Suprapubic skin (tissue), 4 donors: ENCODE measurements at regions not wholly inside any gene's neighbourhood (a gene's known extent, or its start where the extent isn't known, plus 50 kb on each side); places are given as distances from the start of the nearest gene placed in this dataset.
"Not testable (repeated sequence)": the region's sequence is repeated elsewhere in the genome, so short reads cannot be mapped to it uniquely, and the experiment has no call there.

Source experiments
- DNase-seq, 2 donors: peaks; one replicate each; pipeline ENCODE4 v3.0.0-alpha.2; 2019; ENCODE audit warnings: low spot score in 2 of 2
- H3K27ac ChIP-seq: fragments of 200-600 bp; sonication (generic); one replicate; pipeline ENCODE4 v1.5.1; 2019
- H3K27me3 ChIP-seq: fragments of 200-600 bp; sonication (generic); one replicate; pipeline ENCODE4 v1.5.1; 2019
- H3K36me3 ChIP-seq: fragments of 200-600 bp; sonication (generic); one replicate; pipeline ENCODE4 v1.5.1; 2019
- H3K4me1 ChIP-seq: fragments of 200-600 bp; sonication (generic); one replicate; pipeline ENCODE4 v1.5.1; 2019
- H3K4me3 ChIP-seq: fragments of 200-600 bp; sonication (generic); one replicate; pipeline ENCODE4 v1.5.1; 2019; ENCODE audit warnings: mild to moderate bottlenecking
- H3K9me3 ChIP-seq: fragments of 200-600 bp; sonication (generic); one replicate; pipeline ENCODE4 v1.5.1; 2019
- EP300 ChIP-seq: sonication (generic); formaldehyde crosslinking; IDR thresholded peaks from one replicate; pipeline ENCODE4 v1.6.1; 2017; ENCODE audit warnings: antibody characterized with exemption
- POLR2A ChIP-seq, 2 donors: fragments of 450-650 bp; IDR thresholded peaks; one replicate each; pipeline ENCODE4 v1.6.1; 2017; ENCODE audit warnings: antibody characterized with exemption in 2 of 2, mild to moderate bottlenecking in 2 of 2, moderate library complexity in 2 of 2
- POLR2AphosphoS5 ChIP-seq, 3 donors: sonication (generic); formaldehyde crosslinking; IDR thresholded peaks; one replicate each; pipeline ENCODE4 v1.6.1; 2017; ENCODE audit warnings: antibody characterized with exemption in 3 of 3
- WGBS: methylation state at CpG from one replicate; pipeline ENCODE4 v1.1.5; 2018; 5-methylcytosine and 5-hydroxymethylcytosine counted together
- TF ChIP-seq, protein P1 (sequence below), 2 donors: fragments of 200-600 bp in 1 of 2; fragments of 450-650 bp in 1 of 2; sonication (generic) in 1 of 2; IDR thresholded peaks; one replicate each; pipeline ENCODE4 v1.5.1; 2016 to 2019; ENCODE audit warnings: antibody characterized with exemption in 2 of 2, mild to moderate bottlenecking in 1 of 2, moderate library complexity in 1 of 2

DNA sequence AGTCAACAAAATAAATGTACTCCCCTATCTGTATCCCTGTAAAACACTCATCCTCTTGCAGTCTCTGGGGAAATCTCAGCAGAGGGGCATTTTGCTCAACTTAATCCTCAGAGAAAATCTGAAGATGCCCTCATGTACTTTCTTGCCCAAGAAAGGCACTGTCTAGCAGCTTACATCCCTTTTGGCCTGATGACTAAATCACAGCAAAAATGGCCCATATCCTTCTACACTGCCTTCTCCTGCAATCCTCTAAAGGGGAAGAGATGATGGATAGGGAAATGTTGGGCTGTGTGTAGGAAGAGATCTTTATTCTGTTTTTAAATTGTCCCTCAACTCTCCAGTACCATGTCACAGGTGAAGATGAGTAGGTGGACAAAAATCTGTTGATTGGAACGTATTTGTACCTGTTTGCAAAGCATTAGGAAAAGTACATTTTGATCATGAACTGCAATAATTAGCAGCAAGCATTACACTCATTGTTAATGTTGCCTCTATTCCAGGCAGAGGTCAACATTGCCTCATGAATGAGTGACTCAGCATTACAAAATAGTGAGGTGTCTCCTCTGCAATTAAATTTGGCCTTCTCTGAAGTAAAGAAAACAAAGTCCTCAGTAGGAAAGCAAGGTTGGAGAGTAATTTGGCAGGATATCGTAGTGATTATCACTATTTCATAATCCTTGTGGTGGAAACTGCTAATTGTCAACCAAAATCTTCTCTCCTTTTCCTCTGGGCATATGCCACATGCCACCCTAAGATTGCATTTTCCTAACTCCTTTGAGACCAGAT lies 172.4 kb upstream of the CAND1 start:
- DNase-seq = no peak
- Histone ChIP-seq H3K36me3 (no peaks in the 10 kb centered on the region), H3K9me3 (no peaks in the 10 kb centered on the region), H3K27me3 (no peaks in the 10 kb centered on the region), H3K4me1 (peaks cover 2% of the 10 kb centered on the region), H3K4me3 (no peak overlapping the region), H3K27ac (peak overlapping the region; percentile 12)
- no peak for TF ChIP-seq EP300
- TF ChIP-seq POLR2AphosphoS5 (IDR thresholded peaks at IDR 0.05) = peak in 1 of 3 donors; percentile 27
- TF ChIP-seq, protein P1, sequence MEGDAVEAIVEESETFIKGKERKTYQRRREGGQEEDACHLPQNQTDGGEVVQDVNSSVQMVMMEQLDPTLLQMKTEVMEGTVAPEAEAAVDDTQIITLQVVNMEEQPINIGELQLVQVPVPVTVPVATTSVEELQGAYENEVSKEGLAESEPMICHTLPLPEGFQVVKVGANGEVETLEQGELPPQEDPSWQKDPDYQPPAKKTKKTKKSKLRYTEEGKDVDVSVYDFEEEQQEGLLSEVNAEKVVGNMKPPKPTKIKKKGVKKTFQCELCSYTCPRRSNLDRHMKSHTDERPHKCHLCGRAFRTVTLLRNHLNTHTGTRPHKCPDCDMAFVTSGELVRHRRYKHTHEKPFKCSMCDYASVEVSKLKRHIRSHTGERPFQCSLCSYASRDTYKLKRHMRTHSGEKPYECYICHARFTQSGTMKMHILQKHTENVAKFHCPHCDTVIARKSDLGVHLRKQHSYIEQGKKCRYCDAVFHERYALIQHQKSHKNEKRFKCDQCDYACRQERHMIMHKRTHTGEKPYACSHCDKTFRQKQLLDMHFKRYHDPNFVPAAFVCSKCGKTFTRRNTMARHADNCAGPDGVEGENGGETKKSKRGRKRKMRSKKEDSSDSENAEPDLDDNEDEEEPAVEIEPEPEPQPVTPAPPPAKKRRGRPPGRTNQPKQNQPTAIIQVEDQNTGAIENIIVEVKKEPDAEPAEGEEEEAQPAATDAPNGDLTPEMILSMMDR (IDR thresholded peaks at IDR 0.05) = no peak
- WGBS = 61% methylated on average over 2 of the region's 2 CpGs

GRCh38 chr12:67099858-67100257 lies 169.3 kb upstream of the CAND1 start:
- DNase-seq = no peak
- no peaks in the 10 kb centered on the region for H3K4me1 ChIP-seq
- H3K27ac ChIP-seq = no peak overlapping the region
- no peak overlapping the region for H3K4me3 ChIP-seq
- no peaks in the 10 kb centered on the region for H3K36me3 ChIP-seq
- 77% methylated on average over 3 of the region's 3 CpGs for WGBS
- TF ChIP-seq EP300 = no peak
- TF ChIP-seq, protein P1 (IDR thresholded peaks at IDR 0.05) = no peak
- no peak for TF ChIP-seq POLR2AphosphoS5 (IDR thresholded peaks at IDR 0.05)
- no peak for TF ChIP-seq POLR2A (IDR thresholded peaks at IDR 0.05)
- no peaks in the 10 kb centered on the region for H3K27me3 ChIP-seq
- H3K9me3 ChIP-seq = no peaks in the 10 kb centered on the region

DNA sequence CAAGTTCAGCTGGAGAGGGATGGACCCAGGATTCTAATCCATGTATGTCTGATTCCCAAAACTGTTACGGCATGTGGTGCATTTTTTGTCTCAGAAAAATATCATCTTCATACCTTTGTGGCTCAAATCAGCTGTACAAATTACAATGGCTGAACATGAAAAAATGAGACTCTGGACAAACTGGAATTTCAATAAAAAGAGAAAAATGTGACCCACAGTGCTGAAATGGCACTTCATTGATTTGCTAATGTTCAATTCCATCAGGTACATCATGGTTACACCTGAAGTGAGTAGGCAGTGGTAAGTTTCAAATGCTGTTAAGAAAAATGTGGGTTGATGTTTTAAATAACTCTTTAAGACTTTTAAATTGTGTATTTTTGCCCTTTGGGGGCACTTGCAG lies 165.6 kb upstream of the CAND1 start:
- Histone ChIP-seq H3K27ac (no peak overlapping the region), H3K4me3 (no peak overlapping the region), H3K36me3 (no peaks in the 10 kb centered on the region), H3K9me3 (peaks cover 9% of the 10 kb centered on the region), H3K4me1 (no peaks in the 10 kb centered on the region), H3K27me3 (no peaks in the 10 kb centered on the region)
- TF ChIP-seq POLR2A (IDR thresholded peaks at IDR 0.05) (no peak), POLR2AphosphoS5 (IDR thresholded peaks at IDR 0.05) (no peak), EP300 (no peak)
- TF ChIP-seq, protein P1 (IDR thresholded peaks at IDR 0.05) = no peak
- WGBS = 97% methylated on average over 1 of the region's 1 CpG
- DNase-seq = no peak

GRCh38 chr12:67107235-67107634 lies 161.9 kb upstream of the CAND1 start:
- Histone ChIP-seq H3K27ac (no peak overlapping the region), H3K4me3 (no peak overlapping the region), H3K4me1 (no peaks in the 10 kb centered on the region), H3K36me3 (no peaks in the 10 kb centered on the region), H3K9me3 (peaks cover 9% of the 10 kb centered on the region), H3K27me3 (no peaks in the 10 kb centered on the region)
- no peak for DNase-seq
- whole genome bisulfite sequencing = 75% methylated on average over 1 of the region's 1 CpG
- TF ChIP-seq, protein P1 (IDR thresholded peaks at IDR 0.05) = no peak
- no peak for TF ChIP-seq POLR2A (IDR thresholded peaks at IDR 0.05)
- no peak for TF ChIP-seq EP300
- no peak for TF ChIP-seq POLR2AphosphoS5 (IDR thresholded peaks at IDR 0.05)

- no peak overlapping the region for H3K4me3 ChIP-seq
- H3K9me3 ChIP-seq = peaks cover 9% of the 10 kb centered on the region
- no peak for TF ChIP-seq POLR2A (IDR thresholded peaks at IDR 0.05)
- TF ChIP-seq EP300 = no peak
- TF ChIP-seq, protein P1 (IDR thresholded peaks at IDR 0.05) = no peak
- no peak for TF ChIP-seq POLR2AphosphoS5 (IDR thresholded peaks at IDR 0.05)
- H3K4me1 ChIP-seq = no peaks in the 10 kb centered on the region
- DNase-seq = no peak
- no peaks in the 10 kb centered on the region for H3K27me3 ChIP-seq
- H3K27ac ChIP-seq = no peak overlapping the region
- WGBS = no CpG with 5 or more reads among the region's 1 CpG
- no peaks in the 10 kb centered on the region for H3K36me3 ChIP-seq
These were observed 161.3 kb upstream of the CAND1 start for GRCh38 chr12:67107751-67108269.

DNA sequence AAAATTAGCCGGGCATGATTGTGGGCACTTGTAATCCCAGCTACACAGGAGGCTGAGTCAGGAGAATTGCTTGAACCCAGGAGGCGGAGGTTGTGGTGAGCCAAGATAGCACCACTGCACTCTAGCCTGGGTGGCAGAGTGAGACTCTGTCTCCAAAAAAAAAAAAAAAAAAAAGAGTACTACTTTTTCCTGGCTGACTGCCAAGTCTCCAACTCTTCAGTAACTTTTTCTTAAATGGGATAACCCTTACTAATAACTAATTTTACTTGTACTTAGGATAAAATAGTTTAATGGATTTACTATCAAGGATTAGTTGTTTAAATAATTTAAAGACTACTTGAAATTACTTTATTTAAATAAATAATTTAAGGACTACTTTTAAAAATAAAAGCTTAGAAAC lies 158.8 kb upstream of the CAND1 start:
- DNase-seq, H3K9me3 ChIP-seq, H3K27me3 ChIP-seq, H3K36me3 ChIP-seq, H3K27ac ChIP-seq, H3K4me3 ChIP-seq, H3K4me1 ChIP-seq: not testable (repeated sequence)
- 96% methylated on average over 2 of the region's 2 CpGs for WGBS
